Upper lobe of left lung (tissue), 6 donors: ENCODE measurements at regions not wholly inside any gene's neighbourhood (a gene's known extent, or its start where the extent isn't known, plus 50 kb on each side); places are given as distances from the start of the nearest gene placed in this dataset.
"Not testable (repeated sequence)": the region's sequence is repeated elsewhere in the genome, so short reads cannot be mapped to it uniquely, and the experiment has no call there.

Experiments
- ATAC-seq, 2 donors: fragments of 200-7000 bp; cut with Tn5 transposase; one replicate each; pipeline ENCODE4 v1.9.1; 2022; ENCODE audit warnings: mild to moderate bottlenecking in 2 of 2, moderate library complexity in 2 of 2; ENCODE audit not compliant: low FRiP score in 2 of 2
- DNase-seq, 2 donors: peaks; one replicate each; pipeline ENCODE4 v3.0.0-alpha.2; 2019 to 2020
- H3K27ac ChIP-seq, 4 donors: fragments of 200-600 bp; sonication (generic); one replicate each; pipeline ENCODE4 v1.5.1; 2016 to 2019
- H3K27me3 ChIP-seq, 4 donors: fragments of 200-600 bp; sonication (generic); one replicate each; pipeline ENCODE4 v1.5.1; 2017 to 2019
- H3K36me3 ChIP-seq, 4 donors: fragments of 200-600 bp; sonication (generic); one replicate each; pipeline ENCODE4 v1.5.1; 2016 to 2019
- H3K4me1 ChIP-seq, 4 donors: fragments of 200-600 bp; sonication (generic); one replicate each; pipeline ENCODE4 v1.5.1; 2018 to 2019
- H3K4me3 ChIP-seq, 4 donors: fragments of 200-600 bp; sonication (generic); one replicate each; pipeline ENCODE4 v1.5.1; 2017 to 2019; ENCODE audit warnings: mild to moderate bottlenecking in 2 of 4, moderate library complexity in 1 of 4
- H3K9me3 ChIP-seq, 4 donors: fragments of 200-600 bp; sonication (generic); one replicate each; pipeline ENCODE4 v1.5.1; 2018 to 2019
- CTCF ChIP-seq, 6 experiments: fragments of 450-650 bp in 4 of 6; fragments of 200-600 bp in 2 of 6; sonication (generic) in 2 of 6; IDR thresholded peaks; one replicate each; pipeline ENCODE4 v1.5.1; 2016 to 2019; ENCODE audit warnings: antibody characterized with exemption in 6 of 6
- EP300 ChIP-seq, 4 donors: sonication (generic); formaldehyde crosslinking; IDR thresholded peaks; one replicate each; pipeline ENCODE4 v1.5.1; 2017; ENCODE audit warnings: antibody characterized with exemption in 4 of 4, control low read depth in 2 of 4
- POLR2A ChIP-seq, 4 donors: fragments of 450-650 bp; IDR thresholded peaks; one replicate each; pipeline ENCODE4 v1.5.1; 2016 to 2017; ENCODE audit warnings: antibody characterized with exemption in 4 of 4, mild to moderate bottlenecking in 2 of 4
- POLR2AphosphoS5 ChIP-seq, 2 donors: sonication (generic); formaldehyde crosslinking; IDR thresholded peaks; one replicate each; pipeline ENCODE4 v1.5.1; 2017; ENCODE audit warnings: antibody characterized with exemption in 2 of 2
- WGBS, 2 donors: methylation state at CpG; one replicate each; pipeline ENCODE4 v1.1.5; 2017 to 2018; 5-methylcytosine and 5-hydroxymethylcytosine counted together
- donor health status: DM: no; HTN: no; CAD: no; lungs with moderate emphysema.
- donor health status: DM: no; HTN: yes; CAD: no; lungs with severe emphysema.

GRCh38 chr4:9611101-9611500, 166.9 kb downstream of the DEFB131A start:
- no peak overlapping the region for H3K4me3 ChIP-seq
- H3K9me3 ChIP-seq = no peaks in the 10 kb centered on the region
- H3K4me1 ChIP-seq = no peaks in the 10 kb centered on the region
- TF ChIP-seq EP300 (IDR thresholded peaks at IDR 0.05) (no peak), POLR2AphosphoS5 (IDR thresholded peaks at IDR 0.05) (no peak), CTCF (IDR thresholded peaks at IDR 0.05) (no peak), POLR2A (IDR thresholded peaks at IDR 0.05) (no peak)
- H3K36me3 ChIP-seq = no peaks in the 10 kb centered on the region
- H3K27me3 ChIP-seq = no peaks in the 10 kb centered on the region
- H3K27ac ChIP-seq = no peak overlapping the region
- ATAC-seq (no peak), DNase-seq (no peak)
- 46 to 47% methylated on average over 2 of the region's 3 CpGs for WGBS, 2 donors

GRCh38 chr4:9636411-9636810, 145.0 kb upstream of the DRD5 start:
- H3K4me1 ChIP-seq = not testable (repeated sequence)
- WGBS, 2 donors = 86 to 90% methylated on average over 3 of the region's 3 CpGs

GRCh38 chr4:9659678-9660077, 121.8 kb upstream of the DRD5 start:
- not testable (repeated sequence) for H3K27ac ChIP-seq, H3K4me3 ChIP-seq, DNase-seq, H3K4me1 ChIP-seq, ATAC-seq, H3K27me3 ChIP-seq, H3K9me3 ChIP-seq, H3K36me3 ChIP-seq
- 10 to 18% methylated on average over 11 to 14 of the region's 14 CpGs for WGBS, 2 donors
- TF ChIP-seq CTCF (IDR thresholded peaks at IDR 0.05) = peak; percentile 43 to 69 (median 52)

More at GRCh38 chr4:9636411-9636810, 145.0 kb upstream of the DRD5 start:
- not testable (repeated sequence) for ATAC-seq, H3K36me3 ChIP-seq, H3K27ac ChIP-seq, H3K9me3 ChIP-seq, H3K27me3 ChIP-seq, DNase-seq, H3K4me3 ChIP-seq

GRCh38 chr4:9660955-9661354, 120.5 kb upstream of the DRD5 start:
- not testable (repeated sequence) for H3K4me1 ChIP-seq, H3K36me3 ChIP-seq, H3K9me3 ChIP-seq, H3K27ac ChIP-seq, DNase-seq, H3K27me3 ChIP-seq, H3K4me3 ChIP-seq, ATAC-seq
- 73 to 82% methylated on average over 4 of the region's 4 CpGs for WGBS, 2 donors

GRCh38 chr4:9670725-9671124, 110.7 kb upstream of the DRD5 start:
- not testable (repeated sequence) for H3K4me3 ChIP-seq, ATAC-seq, H3K36me3 ChIP-seq, H3K27me3 ChIP-seq, H3K27ac ChIP-seq, H3K9me3 ChIP-seq, H3K4me1 ChIP-seq
- peak in 1 of 2 donors; percentile 51 for DNase-seq
- 27 to 34% methylated on average over 11 of the region's 11 CpGs for WGBS, 2 donors

GRCh38 chr4:9677357-9677756, 104.1 kb upstream of the DRD5 start:
- not testable (repeated sequence) for H3K9me3 ChIP-seq, ATAC-seq, H3K4me3 ChIP-seq, H3K27me3 ChIP-seq, H3K4me1 ChIP-seq, H3K36me3 ChIP-seq, H3K27ac ChIP-seq, DNase-seq
- WGBS, 2 donors = 76 to 90% methylated on average over 9 to 10 of the region's 10 CpGs

- Histone ChIP-seq H3K27me3 (no peaks in the 10 kb centered on the region), H3K36me3 (no peaks in the 10 kb centered on the region), H3K4me1 (no peaks in the 10 kb centered on the region), H3K4me3 (no peak overlapping the region), H3K27ac (no peak overlapping the region), H3K9me3 (no peaks in the 10 kb centered on the region)
- peak in 1 of 2 donors; percentile 65 for DNase-seq
- WGBS, 2 donors = 91 to 95% methylated on average over 20 to 28 of the region's 30 CpGs
- ATAC-seq = no peak
- TF ChIP-seq POLR2AphosphoS5 (IDR thresholded peaks at IDR 0.05) (no peak), EP300 (IDR thresholded peaks at IDR 0.05) (no peak), CTCF (IDR thresholded peaks at IDR 0.05) (no peak), POLR2A (IDR thresholded peaks at IDR 0.05) (no peak)
These were observed 101.5 kb upstream of the DRD5 start for GRCh38 chr4:9679704-9680478.

- not testable (repeated sequence) for H3K4me1 ChIP-seq, H3K4me3 ChIP-seq, H3K9me3 ChIP-seq, H3K36me3 ChIP-seq, DNase-seq, ATAC-seq, H3K27ac ChIP-seq, H3K27me3 ChIP-seq
- WGBS, 2 donors = 86 to 89% methylated on average over 5 of the region's 5 CpGs
These were observed 98.3 kb upstream of the DRD5 start for GRCh38 chr4:9683174-9683573.

GRCh38 chr4:9685016-9685415, 96.4 kb upstream of the DRD5 start:
- H3K4me1 ChIP-seq, DNase-seq: not testable (repeated sequence)
- 71 to 88% methylated on average over 4 to 5 of the region's 5 CpGs for WGBS, 2 donors

More at GRCh38 chr4:9685016-9685415, 96.4 kb upstream of the DRD5 start:
- H3K9me3 ChIP-seq, ATAC-seq, H3K36me3 ChIP-seq, H3K27ac ChIP-seq, H3K4me3 ChIP-seq, H3K27me3 ChIP-seq: not testable (repeated sequence)
